Large intestine (tissue), 3 donors: ENCODE measurements at regions not wholly inside any gene's neighbourhood (a gene's known extent, or its start where the extent isn't known, plus 50 kb on each side); places are given as distances from the start of the nearest gene placed in this dataset.

Source experiments
- DNase-seq, 2 donors: peaks; one replicate each; pipeline versions ENCODE4 v3.0.0 to v3.0.0-alpha.2; 2013
- H3K27ac ChIP-seq: one replicate; pipeline ENCODE4 v1.5.1; 2013; ENCODE audit warnings: low read length
- H3K27me3 ChIP-seq: 2 replicates; pipeline ENCODE4 v1.6.1; 2013; ENCODE audit warnings: low read length; ENCODE audit not compliant: control insufficient read depth, insufficient read depth
- H3K36me3 ChIP-seq: 2 replicates; pipeline ENCODE4 v1.6.1; 2013; ENCODE audit warnings: low read length; ENCODE audit not compliant: control insufficient read depth, insufficient read depth
- H3K4me1 ChIP-seq: one replicate; pipeline ENCODE4 v1.6.1; 2013; ENCODE audit warnings: low read length; ENCODE audit not compliant: control insufficient read depth, insufficient read depth
- H3K4me3 ChIP-seq: one replicate; pipeline ENCODE4 v1.5.1; 2013; ENCODE audit warnings: low read length
- H3K9me3 ChIP-seq: one replicate; pipeline ENCODE4 v1.6.1; 2013; ENCODE audit warnings: mild to moderate bottlenecking, low read depth, low read length, moderate library complexity; ENCODE audit not compliant: control insufficient read depth
- WGBS: methylation state at CpG from one replicate; pipeline ENCODE4 v1.1.5; 2013; ENCODE audit warnings: low lambda C conversion rate; ENCODE audit not compliant: insufficient coverage; 5-methylcytosine and 5-hydroxymethylcytosine counted together

DNA sequence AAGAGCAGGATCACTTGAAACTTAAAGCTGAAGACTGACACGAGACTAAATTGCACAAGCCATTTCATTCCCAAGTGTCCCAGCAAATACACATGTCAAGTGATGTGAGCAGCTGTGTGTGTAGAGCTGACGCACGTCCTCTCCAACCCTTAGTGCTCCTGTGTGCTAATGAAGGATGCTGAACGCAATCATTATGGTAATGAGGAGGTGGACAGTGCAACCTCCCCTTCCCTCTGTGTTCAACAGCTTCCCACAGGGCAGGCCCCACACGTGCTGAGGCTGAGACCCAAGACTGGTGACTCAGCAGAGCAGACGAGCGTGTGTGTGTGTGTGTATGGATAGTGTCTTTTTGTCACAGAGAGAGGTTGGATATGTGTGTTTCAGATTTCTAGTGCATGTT lies 702.1 kb downstream of the SEMA5A start:
- Histone ChIP-seq H3K36me3 (no peaks in the 10 kb centered on the region), H3K4me3 (no peak overlapping the region), H3K4me1 (no peaks in the 10 kb centered on the region), H3K27me3 (no peaks in the 10 kb centered on the region), H3K27ac (no peak overlapping the region), H3K9me3 (peaks cover 5% of the 10 kb centered on the region)
- DNase-seq = peak; percentile 19 to 48
- no CpG with 5 or more reads among the region's 7 CpGs for WGBS

- Histone ChIP-seq H3K36me3 (no peaks in the 10 kb centered on the region), H3K27ac (no peak overlapping the region), H3K4me3 (no peak overlapping the region), H3K4me1 (no peaks in the 10 kb centered on the region), H3K27me3 (no peaks in the 10 kb centered on the region), H3K9me3 (peaks cover 5% of the 10 kb centered on the region)
- no peak for DNase-seq
- 70% methylated on average over 2 of the region's 5 CpGs for WGBS
Measured at GRCh38 chr5:8844206-8844605, 701.7 kb downstream of the SEMA5A start.

- Histone ChIP-seq H3K36me3 (no peaks in the 10 kb centered on the region), H3K27ac (no peak overlapping the region), H3K4me3 (no peak overlapping the region), H3K4me1 (no peaks in the 10 kb centered on the region), H3K27me3 (no peaks in the 10 kb centered on the region), H3K9me3 (peaks cover 5% of the 10 kb centered on the region)
- no peak for DNase-seq
- WGBS = no CpG with 5 or more reads among the region's 6 CpGs
Measured at GRCh38 chr5:8844847-8845246, 701.0 kb downstream of the SEMA5A start.

- H3K36me3 ChIP-seq = no peaks in the 10 kb centered on the region
- DNase-seq = no peak
- no peaks in the 10 kb centered on the region for H3K4me1 ChIP-seq
- peaks cover 2% of the 10 kb centered on the region for H3K9me3 ChIP-seq
- no peaks in the 10 kb centered on the region for H3K27me3 ChIP-seq
- no peak overlapping the region for H3K27ac ChIP-seq
- H3K4me3 ChIP-seq = no peak overlapping the region
- whole genome bisulfite sequencing = 71% methylated on average over 2 of the region's 5 CpGs
Measured at GRCh38 chr5:8845296-8845695, 700.6 kb downstream of the SEMA5A start.

GRCh38 chr5:8848366-8848765 lies 697.5 kb downstream of the SEMA5A start:
- no peaks in the 10 kb centered on the region for H3K36me3 ChIP-seq
- no peaks in the 10 kb centered on the region for H3K27me3 ChIP-seq
- H3K4me1 ChIP-seq = no peaks in the 10 kb centered on the region
- H3K27ac ChIP-seq = no peak overlapping the region
- 100% methylated on average over 2 of the region's 7 CpGs for WGBS
- H3K4me3 ChIP-seq = no peak overlapping the region
- no peaks in the 10 kb centered on the region for H3K9me3 ChIP-seq
- DNase-seq = no peak

DNA sequence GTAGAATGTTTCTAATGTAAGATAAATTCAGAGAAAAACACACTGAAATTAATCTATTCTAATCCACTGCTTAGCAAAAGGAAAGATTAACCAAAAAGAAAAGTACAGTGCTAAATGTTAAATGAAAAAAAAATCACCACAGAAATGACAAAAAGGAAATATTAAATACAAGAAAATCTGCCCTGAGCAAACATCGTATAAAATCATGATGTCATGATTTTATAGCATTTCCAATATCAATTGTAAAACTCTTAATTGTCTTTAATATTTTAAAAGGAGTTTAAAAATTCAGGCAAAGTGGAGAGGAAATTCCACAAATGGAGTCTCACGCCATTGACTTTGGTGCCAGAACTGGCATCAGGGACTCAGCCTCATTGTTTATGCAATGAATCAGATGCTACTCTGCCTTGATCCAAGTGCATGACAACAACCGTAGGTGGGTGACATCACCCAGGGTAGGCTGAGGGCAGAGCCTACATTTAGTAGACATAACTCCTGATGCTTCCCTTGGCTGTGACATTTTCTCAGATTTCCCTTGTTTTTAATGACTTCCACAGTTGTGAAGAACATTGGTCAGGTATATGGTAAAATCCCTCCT lies 696.8 kb downstream of the SEMA5A start:
- Histone ChIP-seq H3K4me1 (no peaks in the 10 kb centered on the region), H3K9me3 (no peaks in the 10 kb centered on the region), H3K27ac (no peak overlapping the region), H3K4me3 (no peak overlapping the region), H3K27me3 (no peaks in the 10 kb centered on the region), H3K36me3 (no peaks in the 10 kb centered on the region)
- WGBS = no CpG with 5 or more reads among the region's 3 CpGs
- no peak for DNase-seq

GRCh38 chr5:8851101-8851500 lies 694.8 kb downstream of the SEMA5A start:
- Histone ChIP-seq H3K27me3 (no peaks in the 10 kb centered on the region), H3K4me3 (no peak overlapping the region), H3K36me3 (no peaks in the 10 kb centered on the region), H3K4me1 (no peaks in the 10 kb centered on the region), H3K9me3 (no peaks in the 10 kb centered on the region), H3K27ac (no peak overlapping the region)
- WGBS = no CpG with 5 or more reads among the region's 2 CpGs
- no peak for DNase-seq

DNA sequence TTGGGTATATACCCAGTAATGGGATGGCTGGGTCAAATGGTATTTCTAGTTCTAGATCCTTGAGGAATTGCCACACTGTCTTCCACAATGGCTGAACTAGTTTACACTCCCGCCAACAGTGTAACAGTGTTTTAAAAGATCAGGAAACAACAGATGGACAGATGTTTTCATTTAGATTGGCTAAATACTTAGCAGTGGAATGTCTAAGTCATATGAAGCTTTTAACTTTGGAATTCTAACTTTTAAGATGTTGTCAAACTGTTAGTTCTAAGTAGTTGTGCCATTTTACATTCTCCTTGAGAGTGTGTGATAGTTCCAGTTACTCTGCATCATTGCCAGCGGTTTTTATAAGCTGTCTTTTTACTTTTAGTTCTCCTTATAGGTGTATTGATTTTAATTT lies 688.8 kb downstream of the SEMA5A start:
- DNase-seq = no peak
- H3K36me3 ChIP-seq = no peaks in the 10 kb centered on the region
- H3K27me3 ChIP-seq = no peaks in the 10 kb centered on the region
- no peaks in the 10 kb centered on the region for H3K9me3 ChIP-seq
- H3K4me1 ChIP-seq = no peaks in the 10 kb centered on the region
- no peak overlapping the region for H3K27ac ChIP-seq
- no peak overlapping the region for H3K4me3 ChIP-seq
- WGBS = no CpG with 5 or more reads among the region's 2 CpGs

DNA sequence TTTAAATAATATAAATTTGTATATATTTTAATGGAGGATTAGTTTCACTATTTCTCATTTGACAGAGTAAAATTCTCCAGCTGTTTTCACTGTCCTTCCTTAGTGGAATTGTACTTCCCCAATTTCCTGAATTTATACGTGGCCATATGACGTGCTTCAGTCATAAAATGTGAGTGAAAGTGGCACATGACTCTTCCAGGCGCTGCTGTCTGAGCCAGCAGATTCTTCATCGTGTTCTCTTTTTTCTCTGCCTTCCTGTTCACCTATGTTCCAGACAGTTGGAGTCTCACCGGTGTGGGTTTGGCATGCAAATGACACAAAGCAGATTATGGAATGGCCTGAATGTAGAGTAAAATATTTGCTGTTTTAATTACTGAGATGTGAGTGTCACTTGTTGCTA lies 684.1 kb downstream of the SEMA5A start:
- Histone ChIP-seq H3K36me3 (no peaks in the 10 kb centered on the region), H3K4me3 (no peak overlapping the region), H3K27me3 (no peaks in the 10 kb centered on the region), H3K27ac (no peak overlapping the region), H3K4me1 (no peaks in the 10 kb centered on the region), H3K9me3 (no peaks in the 10 kb centered on the region)
- WGBS = 19% methylated on average over 5 of the region's 5 CpGs
- peak in 1 of 2 donors; percentile 75 for DNase-seq

GRCh38 chr5:8864053-8864452 lies 681.8 kb downstream of the SEMA5A start:
- no peak overlapping the region for H3K4me3 ChIP-seq
- H3K4me1 ChIP-seq = no peaks in the 10 kb centered on the region
- no peak overlapping the region for H3K27ac ChIP-seq
- H3K27me3 ChIP-seq = no peaks in the 10 kb centered on the region
- WGBS = no CpG with 5 or more reads among the region's 4 CpGs
- H3K9me3 ChIP-seq = no peaks in the 10 kb centered on the region
- DNase-seq = no peak
- no peaks in the 10 kb centered on the region for H3K36me3 ChIP-seq

GRCh38 chr5:8865266-8865665 lies 680.6 kb downstream of the SEMA5A start:
- DNase-seq = no peak
- WGBS = no CpG with 5 or more reads among the region's 5 CpGs

More at GRCh38 chr5:8865266-8865665, 680.6 kb downstream of the SEMA5A start:
- Histone ChIP-seq H3K27me3 (no peaks in the 10 kb centered on the region), H3K36me3 (no peaks in the 10 kb centered on the region), H3K27ac (no peak overlapping the region), H3K4me3 (no peak overlapping the region), H3K4me1 (no peaks in the 10 kb centered on the region), H3K9me3 (no peaks in the 10 kb centered on the region)
